Ascending aorta (tissue), 2 donors: ENCODE measurements at regions not wholly inside any gene's neighbourhood (a gene's known extent, or its start where the extent isn't known, plus 50 kb on each side); places are given as distances from the start of the nearest gene placed in this dataset.
"Not testable (repeated sequence)": the region's sequence is repeated elsewhere in the genome, so short reads cannot be mapped to it uniquely, and the experiment has no call there.

ENCODE experiments used
- DNase-seq, 2 donors: peaks; one replicate each; pipeline ENCODE4 v3.0.0-alpha.2; 2019; ENCODE audit warnings: low spot score in 2 of 2
- H3K27ac ChIP-seq, 2 donors: fragments of 200-600 bp; sonication (generic); one replicate each; pipeline ENCODE4 v1.5.1; 2016 to 2017; ENCODE audit warnings: mild to moderate bottlenecking in 1 of 2
- H3K27me3 ChIP-seq: fragments of 200-600 bp; sonication (generic); one replicate; pipeline ENCODE4 v1.5.1; 2017
- H3K36me3 ChIP-seq, 2 donors: fragments of 200-600 bp; sonication (generic); one replicate each; pipeline ENCODE4 v1.5.1; 2016
- H3K4me1 ChIP-seq, 2 donors: fragments of 200-600 bp; sonication (generic); one replicate each; pipeline ENCODE4 v1.5.1; 2016 to 2017; ENCODE audit warnings: mild to moderate bottlenecking in 1 of 2
- H3K4me3 ChIP-seq, 2 donors: fragments of 200-600 bp; sonication (generic); one replicate each; pipeline ENCODE4 v1.5.1; 2016 to 2017; ENCODE audit warnings: mild to moderate bottlenecking in 1 of 2
- H3K9me3 ChIP-seq, 2 donors: fragments of 200-600 bp; sonication (generic); one replicate each; pipeline ENCODE4 v1.5.1; 2016
- CTCF ChIP-seq, 3 experiments: fragments of 200-600 bp in 2 of 3; fragments of 450-650 bp in 1 of 3; sonication (generic) in 2 of 3; IDR thresholded peaks; one replicate each; pipeline ENCODE4 v1.5.1; 2016 to 2019; ENCODE audit warnings: antibody characterized with exemption in 3 of 3, mild to moderate bottlenecking in 1 of 3, moderate library complexity in 1 of 3
- intact Hi-C: fragments of 100-400 bp; cut with DNase I; formaldehyde crosslinking; loops from one replicate; pipeline ENCODE4 v1.15.1; 2023

- intact Hi-C loops, H3K36me3 ChIP-seq, DNase-seq, H3K27me3 ChIP-seq, H3K9me3 ChIP-seq, H3K4me3 ChIP-seq, H3K4me1 ChIP-seq, H3K27ac ChIP-seq: not testable (repeated sequence)
Measured at GRCh38 chr1:147103416-147104155, 68.7 kb downstream of the PRKAB2 start.

GRCh38 chr1:147099192-147099591 lies 73.1 kb downstream of the PRKAB2 start:
- Histone ChIP-seq H3K9me3 (no peaks in the 10 kb centered on the region), H3K4me1 (no peaks in the 10 kb centered on the region), H3K27me3 (no peaks in the 10 kb centered on the region), H3K4me3 (no peak overlapping the region), H3K36me3 (no peaks in the 10 kb centered on the region), H3K27ac (no peak overlapping the region)
- no peak for TF ChIP-seq CTCF (IDR thresholded peaks at IDR 0.05)
- no peak for DNase-seq
- intact Hi-C loops = no loop called here

- H3K27me3 ChIP-seq, H3K9me3 ChIP-seq, intact Hi-C loops, H3K36me3 ChIP-seq, H3K4me1 ChIP-seq, DNase-seq, H3K4me3 ChIP-seq, H3K27ac ChIP-seq: not testable (repeated sequence)
- TF ChIP-seq CTCF (IDR thresholded peaks at IDR 0.05) = peak in 1 of 3 experiments; percentile 27
Measured at GRCh38 chr1:147098338-147098973, 73.8 kb downstream of the PRKAB2 start.

- Histone ChIP-seq H3K36me3 (no peaks in the 10 kb centered on the region), H3K4me3 (no peak overlapping the region), H3K4me1 (no peaks in the 10 kb centered on the region), H3K27ac (no peak overlapping the region), H3K9me3 (no peaks in the 10 kb centered on the region), H3K27me3 (no peaks in the 10 kb centered on the region)
- no peak for DNase-seq
- intact Hi-C loops = no loop called here
- no peak for TF ChIP-seq CTCF (IDR thresholded peaks at IDR 0.05)
Measured at GRCh38 chr1:147095691-147096090, 76.6 kb downstream of the PRKAB2 start.

- no peak for DNase-seq
- intact Hi-C loops = no loop called here
- TF ChIP-seq CTCF (IDR thresholded peaks at IDR 0.05) = no peak
Measured at GRCh38 chr1:147091801-147092200, 80.5 kb downstream of the PRKAB2 start.

GRCh38 chr1:147089457-147089856 lies 82.8 kb downstream of the PRKAB2 start:
- intact Hi-C loops = no loop called here
- TF ChIP-seq CTCF (IDR thresholded peaks at IDR 0.05) = no peak
- no peaks in the 10 kb centered on the region for H3K27me3 ChIP-seq
- no peak overlapping the region for H3K4me3 ChIP-seq
- H3K27ac ChIP-seq = no peak overlapping the region
- no peaks in the 10 kb centered on the region for H3K4me1 ChIP-seq
- no peaks in the 10 kb centered on the region for H3K36me3 ChIP-seq
- peaks cover 0 to 7% of the 10 kb centered on the region in 2 donors for H3K9me3 ChIP-seq
- no peak for DNase-seq

More at GRCh38 chr1:147091801-147092200, 80.5 kb downstream of the PRKAB2 start:
- no peaks in the 10 kb centered on the region for H3K4me1 ChIP-seq
- H3K4me3 ChIP-seq = no peak overlapping the region
- no peak overlapping the region for H3K27ac ChIP-seq
- no peaks in the 10 kb centered on the region for H3K9me3 ChIP-seq
- H3K36me3 ChIP-seq = no peaks in the 10 kb centered on the region
- no peaks in the 10 kb centered on the region for H3K27me3 ChIP-seq
